ENCODE measurements at regions not wholly inside any gene's neighbourhood (a gene's known extent, or its start where the extent isn't known, plus 50 kb on each side); places are given as distances from the start of the nearest gene placed in this dataset.

GRCh38 chr4:119832776-119833175 lies 204.2 kb upstream of the PDE5A start:
- TF ChIP-seq, protein P1, sequence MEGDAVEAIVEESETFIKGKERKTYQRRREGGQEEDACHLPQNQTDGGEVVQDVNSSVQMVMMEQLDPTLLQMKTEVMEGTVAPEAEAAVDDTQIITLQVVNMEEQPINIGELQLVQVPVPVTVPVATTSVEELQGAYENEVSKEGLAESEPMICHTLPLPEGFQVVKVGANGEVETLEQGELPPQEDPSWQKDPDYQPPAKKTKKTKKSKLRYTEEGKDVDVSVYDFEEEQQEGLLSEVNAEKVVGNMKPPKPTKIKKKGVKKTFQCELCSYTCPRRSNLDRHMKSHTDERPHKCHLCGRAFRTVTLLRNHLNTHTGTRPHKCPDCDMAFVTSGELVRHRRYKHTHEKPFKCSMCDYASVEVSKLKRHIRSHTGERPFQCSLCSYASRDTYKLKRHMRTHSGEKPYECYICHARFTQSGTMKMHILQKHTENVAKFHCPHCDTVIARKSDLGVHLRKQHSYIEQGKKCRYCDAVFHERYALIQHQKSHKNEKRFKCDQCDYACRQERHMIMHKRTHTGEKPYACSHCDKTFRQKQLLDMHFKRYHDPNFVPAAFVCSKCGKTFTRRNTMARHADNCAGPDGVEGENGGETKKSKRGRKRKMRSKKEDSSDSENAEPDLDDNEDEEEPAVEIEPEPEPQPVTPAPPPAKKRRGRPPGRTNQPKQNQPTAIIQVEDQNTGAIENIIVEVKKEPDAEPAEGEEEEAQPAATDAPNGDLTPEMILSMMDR (IDR thresholded peaks at IDR 0.05; ENCODE audit: low read depth, low read length, missing input control), result no peak
- TF ChIP-seq YY1 (IDR thresholded peaks at IDR 0.05) (no peak), SP1 (IDR thresholded peaks at IDR 0.05) (no peak), MAX (IDR thresholded peaks at IDR 0.05) (no peak), RAD21 (IDR thresholded peaks at IDR 0.05) (no peak), HNF4A (conservative IDR thresholded peaks at IDR 0.05) (no peak), TAF1 (conservative IDR thresholded peaks at IDR 0.05) (no peak), RXRA (IDR thresholded peaks at IDR 0.05) (no peak), JUND (IDR thresholded peaks at IDR 0.05) (no peak), EGR1 (IDR thresholded peaks at IDR 0.05; ENCODE audit: low read depth in 2 of 2) (no peak), HNF4G (IDR thresholded peaks at IDR 0.05) (no peak), ATF3 (IDR thresholded peaks at IDR 0.05) (no peak), GABPA (IDR thresholded peaks at IDR 0.05 in 1 of 2, conservative IDR thresholded peaks at IDR 0.05 in 1 of 2) (no peak)
- TF ChIP-seq, protein P2, sequence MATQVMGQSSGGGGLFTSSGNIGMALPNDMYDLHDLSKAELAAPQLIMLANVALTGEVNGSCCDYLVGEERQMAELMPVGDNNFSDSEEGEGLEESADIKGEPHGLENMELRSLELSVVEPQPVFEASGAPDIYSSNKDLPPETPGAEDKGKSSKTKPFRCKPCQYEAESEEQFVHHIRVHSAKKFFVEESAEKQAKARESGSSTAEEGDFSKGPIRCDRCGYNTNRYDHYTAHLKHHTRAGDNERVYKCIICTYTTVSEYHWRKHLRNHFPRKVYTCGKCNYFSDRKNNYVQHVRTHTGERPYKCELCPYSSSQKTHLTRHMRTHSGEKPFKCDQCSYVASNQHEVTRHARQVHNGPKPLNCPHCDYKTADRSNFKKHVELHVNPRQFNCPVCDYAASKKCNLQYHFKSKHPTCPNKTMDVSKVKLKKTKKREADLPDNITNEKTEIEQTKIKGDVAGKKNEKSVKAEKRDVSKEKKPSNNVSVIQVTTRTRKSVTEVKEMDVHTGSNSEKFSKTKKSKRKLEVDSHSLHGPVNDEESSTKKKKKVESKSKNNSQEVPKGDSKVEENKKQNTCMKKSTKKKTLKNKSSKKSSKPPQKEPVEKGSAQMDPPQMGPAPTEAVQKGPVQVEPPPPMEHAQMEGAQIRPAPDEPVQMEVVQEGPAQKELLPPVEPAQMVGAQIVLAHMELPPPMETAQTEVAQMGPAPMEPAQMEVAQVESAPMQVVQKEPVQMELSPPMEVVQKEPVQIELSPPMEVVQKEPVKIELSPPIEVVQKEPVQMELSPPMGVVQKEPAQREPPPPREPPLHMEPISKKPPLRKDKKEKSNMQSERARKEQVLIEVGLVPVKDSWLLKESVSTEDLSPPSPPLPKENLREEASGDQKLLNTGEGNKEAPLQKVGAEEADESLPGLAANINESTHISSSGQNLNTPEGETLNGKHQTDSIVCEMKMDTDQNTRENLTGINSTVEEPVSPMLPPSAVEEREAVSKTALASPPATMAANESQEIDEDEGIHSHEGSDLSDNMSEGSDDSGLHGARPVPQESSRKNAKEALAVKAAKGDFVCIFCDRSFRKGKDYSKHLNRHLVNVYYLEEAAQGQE (IDR thresholded peaks at IDR 0.05), result no peak
